SK-N-SH (cell line): ENCODE measurements at regions not wholly inside any gene's neighbourhood (a gene's known extent, or its start where the extent isn't known, plus 50 kb on each side); places are given as distances from the start of the nearest gene placed in this dataset.

Experiments used
- CHD2 ChIP-seq: fragments of 150-350 bp; IDR thresholded peaks from 2 replicates; pipeline ENCODE4 v1.6.1; 2018; ENCODE audit warnings: low read length; ENCODE audit not compliant: partially characterized antibody
- CTCF ChIP-seq: fragments of 200-600 bp; sonication (generic); IDR thresholded peaks from 2 replicates; pipeline ENCODE4 v1.6.1; 2017; ENCODE audit warnings: antibody characterized with exemption, mild to moderate bottlenecking, moderate library complexity
- ELF1 ChIP-seq: IDR thresholded peaks from 2 replicates; pipeline ENCODE4 v1.4.0; 2012
- GABPA ChIP-seq: IDR thresholded peaks from 2 replicates; pipeline ENCODE4 v1.4.0; 2012; ENCODE audit warnings: low read depth, mild to moderate bottlenecking
- NRF1 ChIP-seq: IDR thresholded peaks from 2 replicates; pipeline ENCODE4 v1.6.1; 2012; ENCODE audit warnings: low read depth, mild to moderate bottlenecking, low read length
- POLR2AphosphoS5 ChIP-seq: IDR thresholded peaks from 2 replicates; pipeline ENCODE4 v1.6.1; 2012; ENCODE audit warnings: low read depth, low read length
- SIN3A ChIP-seq: IDR thresholded peaks from 2 replicates; pipeline ENCODE4 v1.6.1; 2012; ENCODE audit warnings: low read depth, mild to moderate bottlenecking, low read length, moderate library complexity, borderline replicate concordance
- SMC3 ChIP-seq: IDR thresholded peaks from 2 replicates; pipeline ENCODE4 v1.6.1; 2012; ENCODE audit warnings: low read depth, low read length, improper control_type of control experiment
- TAF1 ChIP-seq: IDR thresholded peaks from 2 replicates; pipeline ENCODE4 v1.6.1; 2012; ENCODE audit warnings: low read depth, mild to moderate bottlenecking, low read length, moderate library complexity, borderline replicate concordance
- TCF12 ChIP-seq: IDR thresholded peaks from 2 replicates; pipeline ENCODE4 v1.4.0; 2012
- USF1 ChIP-seq: IDR thresholded peaks from 2 replicates; pipeline ENCODE4 v1.4.0; 2012; ENCODE audit warnings: low read depth, borderline replicate concordance

- TF ChIP-seq CTCF (no peak), SMC3 (no peak), GABPA (no peak), TAF1 (no peak), POLR2AphosphoS5 (no peak), SIN3A (no peak), ELF1 (no peak), CHD2 (no peak), NRF1 (no peak), USF1 (no peak), TCF12 (no peak)
Observed at GRCh38 chr15:92719021-92719420, 63.4 kb upstream of the FAM174B start.
